CD4-positive, alpha-beta memory T cell (primary cell): ENCODE measurements at regions not wholly inside any gene's neighbourhood (a gene's known extent, or its start where the extent isn't known, plus 50 kb on each side); places are given as distances from the start of the nearest gene placed in this dataset.
"Not testable (repeated sequence)": the region's sequence is repeated elsewhere in the genome, so short reads cannot be mapped to it uniquely, and the experiment has no call there.

Experiments
- CTCF ChIA-PET: fragments of 350-600 bp; sonication (Branson Sonifier 250); formaldehyde crosslinking; loops from one replicate; lab custom pipeline; 2021; ENCODE audit warnings: inconsistent platforms; ENCODE audit not compliant: partially characterized antibody; lab: Charles Lee
- POLR2A ChIA-PET: fragments of 350-600 bp; sonication (Branson Sonifier 250); formaldehyde crosslinking; loops from one replicate; lab custom pipeline; 2021; ENCODE audit not compliant: partially characterized antibody; lab: Charles Lee
- DNase-seq, 5 donors: peaks; one replicate each; pipeline versions ENCODE4 v3.0.0 to v3.0.0-alpha.2; 2020 to 2022; ENCODE audit warnings: mixed read lengths in 1 of 5
- H3K27ac ChIP-seq: one replicate; pipeline ENCODE4 v1.7.0; 2013; ENCODE audit warnings: low read depth, low read length
- H3K27me3 ChIP-seq: 2 replicates; pipeline ENCODE4 v1.7.0; 2013; ENCODE audit warnings: mild to moderate bottlenecking, low read length, moderate library complexity; ENCODE audit not compliant: insufficient read depth
- H3K36me3 ChIP-seq: 2 replicates; pipeline ENCODE4 v1.7.0; 2013; ENCODE audit warnings: mild to moderate bottlenecking, low read length, moderate library complexity; ENCODE audit not compliant: insufficient read depth
- H3K4me1 ChIP-seq: 2 replicates; pipeline ENCODE4 v1.7.0; 2013; ENCODE audit warnings: mild to moderate bottlenecking, low read length, moderate library complexity; ENCODE audit not compliant: insufficient read depth
- H3K4me3 ChIP-seq, 2 donors: one replicate each; pipeline ENCODE4 v1.7.0; 2013; ENCODE audit warnings: low read length in 2 of 2, mild to moderate bottlenecking in 1 of 2
- H3K9me3 ChIP-seq, 2 donors: one replicate each; pipeline ENCODE4 v1.7.0; 2013; ENCODE audit warnings: low read length in 2 of 2, control low read depth in 1 of 2; ENCODE audit not compliant: control insufficient read depth in 1 of 2
- H3K27ac Mint-ChIP-seq, 7 donors: one replicate each; pipeline ENCODE4 v1.8.0; 2020 to 2021; ENCODE audit warnings: mixed read lengths in 7 of 7, mild to moderate bottlenecking in 6 of 7, inconsistent platforms in 3 of 7, moderate library complexity in 3 of 7
- H3K27me3 Mint-ChIP-seq, 2 donors: one replicate each; pipeline ENCODE4 v1.8.0; 2020 to 2021; ENCODE audit warnings: mixed read lengths in 2 of 2
- H3K36me3 Mint-ChIP-seq, 2 donors: one replicate each; pipeline ENCODE4 v1.8.0; 2020 to 2021; ENCODE audit warnings: mixed read lengths in 2 of 2, inconsistent platforms in 1 of 2, mild to moderate bottlenecking in 1 of 2
- H3K4me1 Mint-ChIP-seq, 4 donors: one replicate each; pipeline ENCODE4 v1.8.0; 2020 to 2021; ENCODE audit warnings: mixed read lengths in 4 of 4, mild to moderate bottlenecking in 1 of 4
- H3K4me3 Mint-ChIP-seq, 8 donors: one replicate each; pipeline ENCODE4 v1.8.0; 2020 to 2021; ENCODE audit warnings: mixed read lengths in 8 of 8, mild to moderate bottlenecking in 7 of 8, moderate library complexity in 6 of 8, inconsistent platforms in 3 of 8
- H3K9me3 Mint-ChIP-seq, 8 donors: one replicate each; pipeline ENCODE4 v1.8.0; 2020 to 2021; ENCODE audit warnings: mixed read lengths in 8 of 8, mild to moderate bottlenecking in 5 of 8, inconsistent platforms in 3 of 8, moderate library complexity in 1 of 8
- intact Hi-C: fragments of 100-400 bp; cut with micrococcal nuclease; formaldehyde crosslinking; loops from one replicate; pipeline ENCODE4 v1.15.1; 2023

DNA sequence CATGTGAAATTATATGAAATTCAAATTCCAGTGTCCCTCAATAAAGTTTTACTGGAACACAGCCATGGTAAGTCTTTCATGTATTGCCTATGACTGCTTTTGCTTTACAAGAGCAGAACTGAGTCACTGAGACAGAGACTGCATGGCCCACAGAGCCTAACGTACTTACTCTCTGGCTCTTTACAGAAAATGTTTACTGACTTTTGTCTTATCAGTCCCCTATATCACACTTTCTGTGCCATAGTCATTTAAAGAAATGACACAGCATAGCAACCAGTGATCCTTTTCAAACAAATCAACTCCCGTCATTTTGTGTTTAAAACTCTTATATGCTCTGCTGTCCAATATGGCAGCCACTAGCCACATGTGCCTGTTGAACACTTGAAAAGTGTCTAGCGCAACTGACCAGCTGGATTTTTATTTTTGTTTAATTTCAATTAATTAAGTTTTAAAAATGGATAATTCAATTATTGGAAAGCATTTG, 129.7 kb upstream of the CDIN1 start:
- intact Hi-C loops, result no loop called here
- Histone ChIP-seq H3K27me3 (no peaks in the 10 kb centered on the region), H3K4me3 (no peak overlapping the region), H3K4me1 (no peaks in the 10 kb centered on the region), H3K9me3 (no peaks in the 10 kb centered on the region), H3K36me3 (no peaks in the 10 kb centered on the region), H3K27ac (no peak overlapping the region)
- no peak for DNase-seq
- no peak overlapping the region for H3K27ac Mint-ChIP-seq
- H3K4me1 Mint-ChIP-seq, result no peaks in the 10 kb centered on the region
- no peak overlapping the region for H3K4me3 Mint-ChIP-seq
- H3K9me3 Mint-ChIP-seq, result peaks cover 0 to 5% (median 0%) of the 10 kb centered on the region in 8 donors
- H3K36me3 Mint-ChIP-seq, result no peaks in the 10 kb centered on the region
- ChIA-PET CTCF (no interaction called here), POLR2A (no interaction called here)
- peaks cover 0 to 4% of the 10 kb centered on the region in 2 donors for H3K27me3 Mint-ChIP-seq

DNA sequence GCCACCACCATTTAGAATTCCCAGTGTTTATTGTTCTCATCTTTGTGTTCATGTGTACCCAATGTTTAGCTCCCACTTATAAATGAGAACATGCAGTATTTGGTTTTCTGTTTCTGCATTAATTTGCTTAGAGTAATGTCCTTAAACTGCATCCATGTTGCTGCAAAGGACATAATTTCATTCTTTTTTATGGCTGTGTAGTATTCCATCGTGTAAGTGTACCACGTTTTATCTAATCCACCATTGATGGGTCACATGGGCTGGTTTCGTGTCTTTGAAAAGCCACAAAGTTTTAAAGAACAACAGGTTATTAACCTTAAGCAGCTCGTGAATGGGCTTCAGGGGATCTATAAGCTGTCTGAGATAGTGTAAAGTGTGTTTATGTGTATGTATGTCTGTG, 125.2 kb upstream of the CDIN1 start:
- H3K27ac ChIP-seq, POLR2A ChIA-PET, H3K27ac Mint-ChIP-seq, H3K9me3 Mint-ChIP-seq, H3K27me3 Mint-ChIP-seq, H3K36me3 ChIP-seq, DNase-seq, intact Hi-C loops, H3K27me3 ChIP-seq, H3K4me1 Mint-ChIP-seq, H3K36me3 Mint-ChIP-seq, H3K4me1 ChIP-seq, H3K4me3 ChIP-seq, H3K9me3 ChIP-seq, CTCF ChIA-PET, H3K4me3 Mint-ChIP-seq: not testable (repeated sequence)

DNA sequence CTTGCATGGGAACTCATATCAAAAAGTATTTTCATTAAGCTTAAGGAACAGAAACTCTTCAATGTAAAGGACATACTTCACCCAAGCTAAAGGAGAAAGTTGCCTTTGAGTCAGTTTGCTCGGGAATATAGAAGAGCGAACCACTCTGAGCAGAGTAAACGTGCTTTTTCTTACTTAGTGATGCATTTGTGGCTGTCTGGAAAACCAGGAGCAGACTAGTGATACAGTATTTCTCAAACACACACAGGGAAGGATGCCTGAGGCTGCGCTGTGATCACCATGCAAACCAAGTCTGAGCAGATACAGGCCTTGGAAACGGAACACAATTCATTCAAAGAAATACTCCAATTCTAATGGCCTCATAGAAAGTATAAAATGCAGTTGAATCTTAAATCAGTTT, 121.0 kb upstream of the CDIN1 start:
- H3K27me3 ChIP-seq, result no peaks in the 10 kb centered on the region
- Mint-ChIP-seq H3K27me3 (no peaks in the 10 kb centered on the region), H3K36me3 (no peaks in the 10 kb centered on the region), H3K4me3 (no peak overlapping the region), H3K27ac (no peak overlapping the region), H3K4me1 (no peaks in the 10 kb centered on the region), H3K9me3 (peaks cover 0 to 10% (median 5%) of the 10 kb centered on the region in 8 donors)
- ChIA-PET POLR2A (no interaction called here), CTCF (no interaction called here)
- no peak overlapping the region for H3K27ac ChIP-seq
- H3K36me3 ChIP-seq, result no peaks in the 10 kb centered on the region
- intact Hi-C loops, result no loop called here
- no peak for DNase-seq
- no peaks in the 10 kb centered on the region for H3K9me3 ChIP-seq
- no peaks in the 10 kb centered on the region for H3K4me1 ChIP-seq
- H3K4me3 ChIP-seq, result no peak overlapping the region

GRCh38 chr15:36465304-36465703, 114.1 kb upstream of the CDIN1 start:
- no peaks in the 10 kb centered on the region for H3K4me1 ChIP-seq
- no peaks in the 10 kb centered on the region for H3K27me3 ChIP-seq
- Mint-ChIP-seq H3K36me3 (no peaks in the 10 kb centered on the region), H3K27ac (no peak overlapping the region), H3K4me3 (no peak overlapping the region), H3K9me3 (peaks cover 0 to 12% (median 5%) of the 10 kb centered on the region in 8 donors), H3K4me1 (no peaks in the 10 kb centered on the region), H3K27me3 (peaks cover 0 to 3% of the 10 kb centered on the region in 2 donors)
- no peaks in the 10 kb centered on the region for H3K36me3 ChIP-seq
- ChIA-PET CTCF (no interaction called here), POLR2A (no interaction called here)
- H3K4me3 ChIP-seq, result no peak overlapping the region
- no peaks in the 10 kb centered on the region for H3K9me3 ChIP-seq
- DNase-seq, result no peak
- intact Hi-C loops, result no loop called here
- no peak overlapping the region for H3K27ac ChIP-seq

DNA sequence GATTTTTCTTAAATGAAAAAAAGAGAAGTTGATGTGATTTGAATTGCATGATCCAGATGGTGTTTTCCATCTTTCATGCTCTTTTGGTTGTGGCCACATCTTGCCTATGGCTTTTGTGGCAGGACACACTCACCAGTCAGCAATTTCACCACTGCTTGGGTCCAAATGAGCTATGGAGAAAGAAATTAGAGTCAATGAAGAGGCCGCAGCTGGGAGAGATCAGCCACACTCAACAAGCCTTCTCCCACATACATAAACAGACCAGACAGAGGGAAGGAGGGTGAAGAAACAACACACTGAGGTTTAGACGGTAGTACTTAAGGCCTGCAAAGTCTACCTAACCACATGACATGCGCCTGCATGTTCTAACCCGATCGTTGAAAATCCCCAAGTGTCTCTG, 110.7 kb upstream of the CDIN1 start:
- DNase-seq, result no peak
- Mint-ChIP-seq H3K27ac (no peak overlapping the region), H3K27me3 (peaks cover 0 to 3% of the 10 kb centered on the region in 2 donors), H3K4me1 (no peaks in the 10 kb centered on the region), H3K4me3 (no peak overlapping the region), H3K9me3 (peaks cover 0 to 3% (median 0%) of the 10 kb centered on the region in 8 donors), H3K36me3 (no peaks in the 10 kb centered on the region)
- no peaks in the 10 kb centered on the region for H3K9me3 ChIP-seq
- no peak overlapping the region for H3K4me3 ChIP-seq
- H3K27me3 ChIP-seq, result no peaks in the 10 kb centered on the region
- no peak overlapping the region for H3K27ac ChIP-seq
- CTCF ChIA-PET, result no interaction called here
- POLR2A ChIA-PET, result no interaction called here
- no peaks in the 10 kb centered on the region for H3K4me1 ChIP-seq
- no peaks in the 10 kb centered on the region for H3K36me3 ChIP-seq
- intact Hi-C loops, result no loop called here

DNA sequence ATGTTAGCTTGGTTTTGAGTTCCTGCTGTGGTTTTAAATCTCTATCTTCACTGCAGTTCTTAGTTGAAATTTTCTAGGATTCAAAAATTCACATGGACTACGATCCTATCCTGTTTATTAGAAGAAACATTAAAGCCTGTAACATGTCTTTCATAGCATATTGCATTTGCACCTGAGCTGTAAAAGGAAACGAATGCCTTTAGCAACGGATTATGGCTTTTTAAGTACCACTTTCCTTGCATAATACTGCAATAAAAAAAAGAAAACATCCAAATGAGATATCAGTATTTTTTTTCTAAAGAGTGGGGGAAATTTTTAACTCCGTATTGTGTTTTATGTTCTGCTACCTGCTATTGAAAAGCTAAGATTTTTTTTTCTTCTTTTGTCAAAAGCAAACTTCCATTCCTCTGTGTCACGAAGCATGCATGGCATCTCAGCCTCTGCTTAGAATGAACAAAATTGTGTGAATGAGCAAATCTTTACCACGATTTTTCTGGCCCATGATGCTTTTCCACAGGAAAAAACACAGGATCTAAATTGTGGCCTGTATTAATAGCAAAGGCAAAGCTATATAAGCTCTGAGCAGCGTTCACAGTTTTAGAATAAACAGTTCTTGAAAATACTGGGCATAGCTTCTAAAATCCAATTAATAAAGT, 110.0 kb upstream of the CDIN1 start:
- Histone ChIP-seq H3K27ac (no peak overlapping the region), H3K9me3 (no peaks in the 10 kb centered on the region), H3K36me3 (no peaks in the 10 kb centered on the region), H3K4me1 (no peaks in the 10 kb centered on the region), H3K4me3 (no peak overlapping the region), H3K27me3 (no peaks in the 10 kb centered on the region)
- Mint-ChIP-seq H3K27ac (no peak overlapping the region), H3K4me1 (no peaks in the 10 kb centered on the region), H3K9me3 (peaks cover 0 to 3% (median 0%) of the 10 kb centered on the region in 8 donors), H3K27me3 (peaks cover 0 to 3% of the 10 kb centered on the region in 2 donors), H3K36me3 (no peaks in the 10 kb centered on the region), H3K4me3 (no peak overlapping the region)
- DNase-seq, result no peak
- intact Hi-C loops, result no loop called here
- ChIA-PET POLR2A (no interaction called here), CTCF (no interaction called here)

DNA sequence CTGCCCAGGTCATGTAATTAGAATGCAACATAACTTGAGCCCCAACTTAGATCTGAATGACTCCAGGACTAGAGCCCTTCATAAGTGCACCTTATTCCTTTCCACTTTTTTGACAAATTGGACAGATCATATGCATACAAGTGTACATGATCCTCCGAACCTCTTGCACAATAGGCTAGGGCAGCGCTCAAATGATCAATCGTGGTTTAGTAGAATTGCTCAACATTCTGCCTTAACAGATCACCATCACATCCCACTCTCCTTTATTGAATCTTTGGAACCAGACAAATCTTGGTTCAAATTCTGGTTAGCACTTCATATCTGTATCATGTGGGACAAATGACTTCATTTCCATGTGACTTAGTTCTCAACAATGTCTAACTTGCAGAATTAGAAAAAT, 106.8 kb upstream of the CDIN1 start:
- H3K4me1 Mint-ChIP-seq, result no peaks in the 10 kb centered on the region
- POLR2A ChIA-PET, result no interaction called here

More for the DNA sequence above, 106.8 kb upstream of the CDIN1 start:
- peaks cover 1 to 4% of the 10 kb centered on the region in 2 donors for H3K27me3 Mint-ChIP-seq
- Histone ChIP-seq H3K4me1 (no peaks in the 10 kb centered on the region), H3K4me3 (no peak overlapping the region), H3K9me3 (no peaks in the 10 kb centered on the region), H3K27me3 (no peaks in the 10 kb centered on the region), H3K36me3 (no peaks in the 10 kb centered on the region), H3K27ac (no peak overlapping the region)
- H3K27ac Mint-ChIP-seq, result no peak overlapping the region
- intact Hi-C loops, result no loop called here
- no peak overlapping the region for H3K4me3 Mint-ChIP-seq
- no peaks in the 10 kb centered on the region for H3K36me3 Mint-ChIP-seq
- no peaks in the 10 kb centered on the region for H3K9me3 Mint-ChIP-seq
- CTCF ChIA-PET, result no interaction called here
- DNase-seq, result no peak
